NCI-H2227 (cell line): ENCODE measurements at regions not wholly inside any gene's neighbourhood (a gene's known extent, or its start where the extent isn't known, plus 50 kb on each side); places are given as distances from the start of the nearest gene placed in this dataset.
"Not testable (repeated sequence)": the region's sequence is repeated elsewhere in the genome, so short reads cannot be mapped to it uniquely, and the experiment has no call there.

Source experiments
- DNase-seq: peaks from one replicate; lab custom pipeline; 2025; ENCODE audit not compliant: unreplicated experiment; lab: John Stamatoyannopoulos, UW

DNA sequence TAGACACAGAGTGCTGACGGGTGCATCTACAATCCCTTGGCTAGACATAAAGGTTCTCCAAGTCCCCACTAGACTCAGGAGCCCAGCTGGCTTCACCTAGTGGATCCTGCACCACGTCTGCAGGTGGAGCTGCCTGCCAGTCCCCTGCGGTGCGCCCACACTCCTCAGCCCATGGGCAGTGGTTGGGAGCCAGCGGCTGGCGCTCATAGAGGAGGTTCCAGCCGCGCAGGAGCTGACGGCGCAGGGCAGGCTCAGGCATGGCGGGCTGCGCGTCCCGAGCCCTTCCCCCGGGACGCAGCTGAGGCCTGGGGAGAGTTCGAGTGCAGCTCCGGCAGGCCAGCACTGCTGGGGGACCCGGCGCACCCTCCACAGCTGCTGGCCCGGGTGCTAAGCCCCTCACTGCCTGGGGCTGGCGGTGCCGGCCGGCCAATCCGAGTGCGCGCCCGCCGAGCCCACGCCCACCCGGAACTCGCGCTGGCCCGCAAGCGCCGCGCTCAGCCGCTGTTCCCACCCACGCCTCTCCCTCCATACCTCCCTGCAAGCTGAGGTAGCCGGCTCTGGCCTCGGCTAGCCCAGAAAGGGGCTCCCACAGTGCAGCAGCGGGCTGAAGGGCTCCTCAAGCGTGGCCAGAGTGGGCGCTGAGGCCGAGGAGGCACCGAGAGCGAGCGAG lies 1364.5 kb upstream of the WWC1 start:
- DNase-seq, result not testable (repeated sequence)

DNA sequence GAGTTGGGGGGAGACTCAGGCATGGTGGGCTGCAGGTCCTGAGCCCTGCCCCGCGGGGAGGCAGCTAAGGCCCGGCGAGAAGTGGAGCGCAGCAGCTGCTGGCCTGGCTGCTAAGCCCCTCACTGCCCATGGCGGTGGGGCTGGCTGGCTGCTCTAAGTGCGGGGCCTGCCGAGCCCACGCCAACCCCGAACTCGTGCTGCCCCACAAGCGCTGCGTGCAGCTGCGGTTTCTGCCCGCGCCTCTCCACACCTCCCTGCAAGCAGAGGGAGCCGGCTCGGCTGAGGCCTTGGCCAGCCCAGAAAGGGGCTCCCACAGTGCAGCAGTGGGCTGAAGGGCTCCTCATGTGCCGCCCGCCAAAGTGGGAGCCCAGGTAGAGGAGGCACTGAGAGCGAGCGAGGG lies 1355.1 kb upstream of the WWC1 start:
- DNase-seq, result no peak

GRCh38 chr5:166938071-166938470 lies 1353.4 kb upstream of the WWC1 start:
- no peak for DNase-seq

GRCh38 chr5:166942948-166943347 lies 1348.5 kb upstream of the WWC1 start:
- no peak for DNase-seq

DNA sequence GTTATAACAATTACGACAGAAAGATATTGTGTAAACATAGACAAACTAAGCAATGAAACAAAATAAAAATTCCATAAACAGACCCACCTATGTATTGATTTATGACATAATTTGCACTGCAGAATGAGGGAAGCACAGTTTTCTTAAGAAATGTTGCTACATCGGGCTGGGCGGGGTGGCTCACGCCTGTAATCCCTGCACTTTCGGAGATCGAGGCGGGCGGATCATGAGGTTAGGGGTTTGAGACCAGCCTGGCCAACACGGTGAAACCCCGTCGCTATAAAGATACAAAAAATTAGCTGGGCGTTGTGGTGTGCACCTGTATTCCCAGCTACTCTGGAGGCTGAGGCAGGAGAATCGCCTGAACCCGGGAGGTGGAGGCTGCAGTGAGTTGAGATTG lies 1344.4 kb upstream of the WWC1 start:
- DNase-seq, result no peak

GRCh38 chr5:166948679-166949078 lies 1342.8 kb upstream of the WWC1 start:
- DNase-seq, result no peak

DNA sequence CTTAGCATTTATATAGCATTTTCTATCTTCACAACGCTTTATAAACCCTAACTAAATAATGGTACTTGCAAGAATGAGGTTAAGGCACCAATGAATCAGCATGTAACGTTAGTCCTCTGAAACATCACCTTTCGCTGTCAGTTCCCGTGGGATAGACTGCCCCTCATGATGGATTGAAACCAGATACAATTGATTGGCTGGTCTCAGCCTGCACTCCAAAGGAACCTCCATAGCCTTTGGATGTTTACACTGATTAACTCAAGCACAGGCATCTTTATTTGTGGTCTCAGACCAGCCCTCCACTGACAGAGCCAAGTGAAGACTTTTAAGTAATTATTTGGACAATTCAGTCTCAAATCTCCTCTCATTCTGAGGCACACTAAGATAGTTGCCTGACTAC lies 1339.4 kb upstream of the WWC1 start:
- DNase-seq, result no peak

DNA sequence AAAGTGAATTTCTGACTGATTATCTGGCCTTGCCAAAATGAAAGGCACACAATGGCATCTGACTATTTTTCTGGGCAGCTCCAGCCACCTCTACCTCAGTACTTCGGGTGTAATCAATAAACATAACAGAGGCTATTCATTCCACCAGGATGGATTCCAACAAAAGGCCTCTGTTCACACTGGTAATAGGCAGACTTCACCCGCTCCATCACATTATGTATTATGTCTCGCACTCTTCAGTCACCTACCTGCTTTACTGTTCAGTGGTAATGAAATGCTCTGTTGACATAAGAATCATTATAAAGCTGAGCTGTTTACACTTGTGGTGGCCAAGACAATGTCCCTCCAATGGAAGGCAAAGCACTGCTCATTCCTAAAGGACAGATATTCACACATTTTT lies 1333.7 kb upstream of the WWC1 start:
- no peak for DNase-seq

DNA sequence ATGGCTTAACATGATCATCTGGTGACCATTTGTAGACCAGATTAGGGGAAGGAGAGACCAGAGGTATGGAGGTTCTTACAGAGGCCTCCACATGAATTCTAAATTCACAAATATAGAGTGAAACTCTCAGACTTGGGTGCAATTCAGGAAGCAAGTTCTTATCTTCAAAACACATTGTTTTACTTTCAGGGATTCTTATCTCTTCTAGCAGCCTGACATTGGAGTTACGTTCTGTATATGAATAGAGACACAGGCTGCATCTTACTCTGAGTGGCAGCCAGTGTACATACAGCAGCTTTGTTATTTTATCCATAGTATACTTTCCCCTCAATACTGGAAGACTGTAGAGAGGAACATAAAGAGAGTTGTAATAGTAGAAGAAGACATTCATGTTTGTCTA lies 1331.7 kb upstream of the WWC1 start:
- DNase-seq, result no peak

GRCh38 chr5:166961028-166961427 lies 1330.4 kb upstream of the WWC1 start:
- no peak for DNase-seq

- DNase-seq, result no peak
Measured at GRCh38 chr5:166961913-166962312, 1329.5 kb upstream of the WWC1 start.

- DNase-seq, result no peak
Measured at GRCh38 chr5:166962461-166962860, 1329.0 kb upstream of the WWC1 start.

DNA sequence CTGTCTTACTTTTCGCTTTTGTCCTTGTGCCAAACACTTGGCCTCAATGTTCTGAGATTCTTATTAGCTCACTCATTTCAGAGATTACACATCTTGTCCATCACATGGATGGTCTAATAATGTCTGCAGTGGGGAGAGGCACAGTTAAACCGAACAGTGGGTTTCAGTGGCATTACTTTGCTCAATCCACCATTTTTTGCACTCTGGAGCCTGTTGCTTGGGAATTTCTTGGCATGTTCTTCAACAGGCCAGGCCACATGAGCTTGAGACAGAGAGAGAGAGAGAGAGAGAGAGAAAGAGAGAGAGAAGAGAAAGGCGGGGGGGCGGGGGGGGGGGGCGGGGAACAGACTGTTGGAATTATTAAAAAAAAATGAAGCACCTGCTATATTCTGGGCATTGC lies 1327.8 kb upstream of the WWC1 start:
- no peak for DNase-seq

GRCh38 chr5:166977911-166978422 lies 1313.5 kb upstream of the WWC1 start:
- DNase-seq, result no peak

- DNase-seq, result no peak
Measured at GRCh38 chr5:166979307-166979895, 1312.0 kb upstream of the WWC1 start.

- DNase-seq, result no peak
Measured at GRCh38 chr5:166980666-166981065, 1310.8 kb upstream of the WWC1 start.

DNA sequence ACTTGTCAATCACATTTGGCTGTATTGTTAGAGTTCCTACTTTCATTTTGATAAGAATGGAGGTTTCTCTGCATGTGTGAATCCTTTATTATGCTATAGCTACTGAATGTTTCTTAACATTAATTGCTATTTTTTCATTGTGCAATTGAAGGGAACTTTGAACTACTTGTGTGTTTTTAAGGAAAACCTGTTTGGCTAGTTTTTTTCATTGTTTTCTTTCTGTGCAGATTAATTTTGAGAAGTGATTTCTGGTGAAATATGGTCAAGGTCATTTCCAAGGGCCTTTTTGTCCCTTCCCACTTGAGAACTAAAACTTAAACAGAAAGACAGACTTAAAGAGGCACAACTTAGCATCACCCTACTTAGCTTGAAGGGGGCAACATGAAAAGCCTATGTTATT lies 1309.2 kb upstream of the WWC1 start:
- DNase-seq, result no peak

- no peak for DNase-seq
Measured at GRCh38 chr5:166991601-166992000, 1299.8 kb upstream of the WWC1 start.

DNA sequence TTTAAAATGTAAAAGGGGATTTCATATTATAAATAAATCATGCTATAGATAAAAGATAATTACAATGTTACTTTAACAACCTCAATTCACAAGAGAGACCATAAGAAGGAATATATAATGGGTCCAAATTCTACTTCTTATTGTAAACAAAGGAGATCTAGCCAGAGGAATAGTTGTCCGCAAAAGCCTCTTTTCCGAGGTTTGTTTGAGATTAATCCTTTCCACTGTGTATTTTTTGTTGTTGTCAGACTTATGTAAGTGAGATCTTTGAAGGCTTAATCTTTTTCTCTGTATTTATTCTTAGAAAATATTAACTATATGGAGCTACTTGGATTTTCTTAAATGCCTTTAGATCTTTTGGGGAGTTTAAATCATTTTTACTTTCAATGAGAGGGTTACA lies 1299.3 kb upstream of the WWC1 start:
- no peak for DNase-seq

DNA sequence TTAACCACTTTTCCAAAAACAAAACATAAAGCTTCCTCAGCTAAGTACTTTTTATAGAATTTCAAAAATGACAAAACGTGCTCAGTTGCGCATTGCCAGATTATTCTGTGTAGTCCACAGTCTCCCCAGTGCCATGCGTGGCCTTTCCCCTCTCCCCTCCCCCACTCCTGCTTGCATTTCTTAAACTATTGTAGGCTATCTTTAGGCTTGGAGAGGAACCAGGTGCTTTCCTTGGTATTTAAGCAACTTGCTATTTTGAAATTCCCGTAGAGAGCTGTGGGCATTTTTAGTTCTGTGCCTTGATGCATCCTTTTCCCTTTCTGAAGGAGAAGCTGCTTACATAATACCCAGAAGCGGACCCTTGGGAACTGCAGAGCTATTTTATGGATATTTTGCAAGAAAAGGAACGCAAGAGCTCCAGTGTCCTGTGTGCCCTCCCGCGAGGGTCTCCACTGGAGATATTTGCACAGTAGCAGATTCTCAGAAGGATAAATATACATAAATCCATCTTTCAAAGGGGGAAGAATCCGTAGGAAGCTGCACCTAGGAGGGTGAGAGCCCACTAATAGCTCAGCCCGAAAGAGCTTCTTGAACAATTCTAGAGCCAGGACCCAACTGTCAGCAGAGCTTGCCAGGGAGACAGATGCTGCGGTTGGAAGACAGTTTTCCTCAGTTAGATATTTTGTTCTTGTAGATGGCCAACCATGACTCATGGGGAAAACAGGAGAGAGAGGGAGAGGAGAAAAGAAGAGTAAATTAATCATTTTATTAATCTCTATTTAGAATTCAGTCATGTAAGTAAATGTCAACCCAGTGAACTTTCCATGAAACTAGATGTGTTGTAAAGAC lies 1298.3 kb upstream of the WWC1 start:
- no peak for DNase-seq

DNA sequence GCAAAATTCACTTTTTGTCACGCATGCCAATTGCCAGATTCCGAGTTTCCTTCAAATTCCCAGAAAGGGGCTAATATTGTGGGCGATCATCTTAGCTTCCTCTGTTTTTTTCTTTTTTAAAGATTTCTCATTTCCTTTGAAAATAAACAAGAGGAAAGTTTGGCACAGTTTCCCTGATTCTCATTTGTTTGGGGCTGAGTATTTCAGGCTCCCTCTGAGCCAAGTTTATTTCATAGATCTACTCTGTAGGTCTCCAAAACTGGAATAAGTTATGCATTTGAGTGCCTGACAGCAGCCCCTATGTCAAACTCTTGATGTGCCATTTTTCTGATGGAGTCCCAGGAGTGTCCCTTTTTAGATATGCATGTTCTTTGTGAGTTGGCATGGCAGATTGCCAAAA lies 1297.2 kb upstream of the WWC1 start:
- DNase-seq, result no peak

- DNase-seq, result no peak
Measured at GRCh38 chr5:167001246-167001645, 1290.2 kb upstream of the WWC1 start.
